Liver (tissue), 8 donors: ENCODE measurements at regions not wholly inside any gene's neighbourhood (a gene's known extent, or its start where the extent isn't known, plus 50 kb on each side); places are given as distances from the start of the nearest gene placed in this dataset.

ENCODE experiments used
- DNase-seq: peaks from one replicate; pipeline ENCODE4 v3.0.0-alpha.2; 2017; ENCODE audit warnings: low spot score
- H3K27ac ChIP-seq, 2 donors: one replicate each; pipeline ENCODE4 v1.7.0; 2013; ENCODE audit warnings: inconsistent platforms in 2 of 2, low read length in 2 of 2, control low read depth in 1 of 2, low read depth in 1 of 2, mild to moderate bottlenecking in 1 of 2
- H3K27me3 ChIP-seq, 4 donors: one replicate each; pipeline versions ENCODE4 v1.6.1 to v1.7.0; 2013; ENCODE audit warnings: low read length in 3 of 4, inconsistent platforms in 1 of 4, mild to moderate bottlenecking in 1 of 4, moderate library complexity in 1 of 4; ENCODE audit not compliant: control insufficient read depth in 4 of 4, insufficient read depth in 4 of 4
- H3K36me3 ChIP-seq, 4 donors: one replicate each; pipeline versions ENCODE4 v1.6.1 to v1.7.0; 2013; ENCODE audit warnings: low read length in 3 of 4, mild to moderate bottlenecking in 3 of 4, low read depth in 1 of 4, moderate library complexity in 1 of 4; ENCODE audit not compliant: control insufficient read depth in 4 of 4, insufficient read depth in 3 of 4
- H3K4me1 ChIP-seq, 4 donors: one replicate each; pipeline versions ENCODE4 v1.6.1 to v1.7.0; 2013; ENCODE audit warnings: low read length in 3 of 4, mild to moderate bottlenecking in 3 of 4, moderate library complexity in 1 of 4; ENCODE audit not compliant: control insufficient read depth in 4 of 4, insufficient read depth in 4 of 4
- H3K4me3 ChIP-seq, 3 donors: one replicate each; pipeline versions ENCODE4 v1.6.1 to v1.7.0; 2013; ENCODE audit warnings: low read length in 3 of 3, control low read depth in 1 of 3, low read depth in 1 of 3, mild to moderate bottlenecking in 1 of 3
- H3K9ac ChIP-seq, 2 donors: one replicate each; pipeline ENCODE4 v1.7.0; 2013; ENCODE audit warnings: low read length in 2 of 2, mild to moderate bottlenecking in 2 of 2, moderate library complexity in 2 of 2, control low read depth in 1 of 2, low read depth in 1 of 2
- H3K9me3 ChIP-seq, 4 donors: one replicate each; pipeline versions ENCODE4 v1.6.1 to v1.7.0; 2013; ENCODE audit warnings: low read length in 3 of 4; ENCODE audit not compliant: control insufficient read depth in 4 of 4
- EGR1 ChIP-seq, 2 donors: IDR thresholded peaks; 2 replicates each; pipeline ENCODE4 v1.6.1; 2016 to 2018; ENCODE audit warnings: antibody characterized with exemption in 2 of 2, low read depth in 2 of 2
- FOXA1 ChIP-seq: IDR thresholded peaks from 2 replicates; pipeline ENCODE4 v1.6.1; 2016; ENCODE audit warnings: antibody characterized with exemption
- FOXA2 ChIP-seq: IDR thresholded peaks from 2 replicates; pipeline ENCODE4 v1.6.1; 2016; ENCODE audit warnings: antibody characterized with exemption
- GABPA ChIP-seq, 2 donors: IDR thresholded peaks in 1 of 2; conservative IDR thresholded peaks in 1 of 2; 2 replicates each; pipeline ENCODE4 v1.6.1; 2016; ENCODE audit warnings: antibody characterized with exemption in 2 of 2, mild to moderate bottlenecking in 1 of 2, moderate library complexity in 1 of 2
- HNF4A ChIP-seq, 2 donors: conservative IDR thresholded peaks; 2 replicates each; pipeline ENCODE4 v1.6.1; 2016; ENCODE audit warnings: antibody characterized with exemption in 2 of 2, mild to moderate bottlenecking in 2 of 2
- JUND ChIP-seq, 2 donors: IDR thresholded peaks; 2 replicates each; pipeline ENCODE4 v1.6.1; 2016; ENCODE audit warnings: antibody characterized with exemption in 2 of 2
- MAX ChIP-seq: IDR thresholded peaks from 2 replicates; pipeline ENCODE4 v1.6.1; 2016; ENCODE audit warnings: antibody characterized with exemption
- NR2F2 ChIP-seq: IDR thresholded peaks from 2 replicates; pipeline ENCODE4 v1.6.1; 2016; ENCODE audit warnings: antibody characterized with exemption
- RAD21 ChIP-seq, 2 donors: IDR thresholded peaks; 2 replicates each; pipeline ENCODE4 v1.6.1; 2016; ENCODE audit warnings: antibody characterized with exemption in 2 of 2, mild to moderate bottlenecking in 2 of 2
- REST ChIP-seq: IDR thresholded peaks from 2 replicates; pipeline ENCODE4 v1.6.1; 2016; ENCODE audit warnings: antibody characterized with exemption, mild to moderate bottlenecking
- RXRA ChIP-seq, 2 donors: IDR thresholded peaks; 2 replicates each; pipeline ENCODE4 v1.6.1; 2017 to 2018; ENCODE audit warnings: antibody characterized with exemption in 2 of 2, mild to moderate bottlenecking in 1 of 2
- SP1 ChIP-seq: IDR thresholded peaks from 2 replicates; pipeline ENCODE4 v1.6.1; 2018; ENCODE audit warnings: antibody characterized with exemption, mild to moderate bottlenecking
- TAF1 ChIP-seq: conservative IDR thresholded peaks from 2 replicates; pipeline ENCODE4 v1.6.1; 2016; ENCODE audit warnings: antibody characterized with exemption, mild to moderate bottlenecking
- YY1 ChIP-seq: IDR thresholded peaks from 2 replicates; pipeline ENCODE4 v1.6.1; 2016; ENCODE audit warnings: antibody characterized with exemption, mild to moderate bottlenecking
- WGBS: extraction: QIAGEN DNeasy Blood & Tissue Kit; methylation state at CpG from one replicate; pipeline ENCODE4 v1.1.7; 2013; 5-methylcytosine and 5-hydroxymethylcytosine counted together
- TF ChIP-seq, protein P1 (sequence below): IDR thresholded peaks from 2 replicates; pipeline ENCODE4 v1.6.1; 2016; ENCODE audit warnings: antibody characterized with exemption
- TF ChIP-seq, protein P2 (sequence below): fragments of 150-350 bp; IDR thresholded peaks from 2 replicates; pipeline ENCODE4 v1.5.1; 2017; ENCODE audit warnings: improper control_type of control experiment, low read depth, low read length; ENCODE audit not compliant: missing input control
- TF ChIP-seq, protein P3 (sequence below): IDR thresholded peaks from 2 replicates; pipeline ENCODE4 v1.6.1; 2016; ENCODE audit warnings: antibody characterized with exemption
- donor health status: healthy.
- donor health status: healthy.
- donor health status: healthy.
- donor health status: healthy.
- donor health status: healthy.

- H3K27ac ChIP-seq = no peak overlapping the region
- no peaks in the 10 kb centered on the region for H3K9me3 ChIP-seq
- H3K4me1 ChIP-seq = no peaks in the 10 kb centered on the region
- no peak overlapping the region for H3K9ac ChIP-seq
- no peak for DNase-seq
- no peaks in the 10 kb centered on the region for H3K27me3 ChIP-seq
- WGBS = 86% methylated on average over 2 of the region's 2 CpGs
- no peak for TF ChIP-seq TAF1
- no peak for TF ChIP-seq REST
- TF ChIP-seq, protein P1, sequence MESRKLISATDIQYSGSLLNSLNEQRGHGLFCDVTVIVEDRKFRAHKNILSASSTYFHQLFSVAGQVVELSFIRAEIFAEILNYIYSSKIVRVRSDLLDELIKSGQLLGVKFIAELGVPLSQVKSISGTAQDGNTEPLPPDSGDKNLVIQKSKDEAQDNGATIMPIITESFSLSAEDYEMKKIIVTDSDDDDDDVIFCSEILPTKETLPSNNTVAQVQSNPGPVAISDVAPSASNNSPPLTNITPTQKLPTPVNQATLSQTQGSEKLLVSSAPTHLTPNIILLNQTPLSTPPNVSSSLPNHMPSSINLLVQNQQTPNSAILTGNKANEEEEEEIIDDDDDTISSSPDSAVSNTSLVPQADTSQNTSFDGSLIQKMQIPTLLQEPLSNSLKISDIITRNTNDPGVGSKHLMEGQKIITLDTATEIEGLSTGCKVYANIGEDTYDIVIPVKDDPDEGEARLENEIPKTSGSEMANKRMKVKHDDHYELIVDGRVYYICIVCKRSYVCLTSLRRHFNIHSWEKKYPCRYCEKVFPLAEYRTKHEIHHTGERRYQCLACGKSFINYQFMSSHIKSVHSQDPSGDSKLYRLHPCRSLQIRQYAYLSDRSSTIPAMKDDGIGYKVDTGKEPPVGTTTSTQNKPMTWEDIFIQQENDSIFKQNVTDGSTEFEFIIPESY = no peak
- no peak for TF ChIP-seq JUND (IDR thresholded peaks at IDR 0.05)
- no peak for TF ChIP-seq SP1
- TF ChIP-seq, protein P2, sequence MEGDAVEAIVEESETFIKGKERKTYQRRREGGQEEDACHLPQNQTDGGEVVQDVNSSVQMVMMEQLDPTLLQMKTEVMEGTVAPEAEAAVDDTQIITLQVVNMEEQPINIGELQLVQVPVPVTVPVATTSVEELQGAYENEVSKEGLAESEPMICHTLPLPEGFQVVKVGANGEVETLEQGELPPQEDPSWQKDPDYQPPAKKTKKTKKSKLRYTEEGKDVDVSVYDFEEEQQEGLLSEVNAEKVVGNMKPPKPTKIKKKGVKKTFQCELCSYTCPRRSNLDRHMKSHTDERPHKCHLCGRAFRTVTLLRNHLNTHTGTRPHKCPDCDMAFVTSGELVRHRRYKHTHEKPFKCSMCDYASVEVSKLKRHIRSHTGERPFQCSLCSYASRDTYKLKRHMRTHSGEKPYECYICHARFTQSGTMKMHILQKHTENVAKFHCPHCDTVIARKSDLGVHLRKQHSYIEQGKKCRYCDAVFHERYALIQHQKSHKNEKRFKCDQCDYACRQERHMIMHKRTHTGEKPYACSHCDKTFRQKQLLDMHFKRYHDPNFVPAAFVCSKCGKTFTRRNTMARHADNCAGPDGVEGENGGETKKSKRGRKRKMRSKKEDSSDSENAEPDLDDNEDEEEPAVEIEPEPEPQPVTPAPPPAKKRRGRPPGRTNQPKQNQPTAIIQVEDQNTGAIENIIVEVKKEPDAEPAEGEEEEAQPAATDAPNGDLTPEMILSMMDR = no peak
- no peak for TF ChIP-seq RXRA (IDR thresholded peaks at IDR 0.05)
- no peak for TF ChIP-seq FOXA2
- TF ChIP-seq NR2F2 = no peak
- no peak for TF ChIP-seq FOXA1
- TF ChIP-seq MAX = no peak
- no peak for TF ChIP-seq EGR1 (IDR thresholded peaks at IDR 0.05; ENCODE audit: low read depth in 2 of 2)
- TF ChIP-seq RAD21 (IDR thresholded peaks at IDR 0.05) = no peak
- TF ChIP-seq, protein P3, sequence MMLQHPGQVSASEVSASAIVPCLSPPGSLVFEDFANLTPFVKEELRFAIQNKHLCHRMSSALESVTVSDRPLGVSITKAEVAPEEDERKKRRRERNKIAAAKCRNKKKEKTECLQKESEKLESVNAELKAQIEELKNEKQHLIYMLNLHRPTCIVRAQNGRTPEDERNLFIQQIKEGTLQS = no peak
- no peak for TF ChIP-seq HNF4A (conservative IDR thresholded peaks at IDR 0.05)
- TF ChIP-seq GABPA (IDR thresholded peaks at IDR 0.05 in 1 of 2, conservative IDR thresholded peaks at IDR 0.05 in 1 of 2) = no peak
- TF ChIP-seq YY1 = no peak
- no peaks in the 10 kb centered on the region for H3K36me3 ChIP-seq
- H3K4me3 ChIP-seq = no peak overlapping the region
Measured at GRCh38 chr5:74450095-74450494, 190.4 kb downstream of the ENC1 start.
